ENCODE measurements at regions not wholly inside any gene's neighbourhood (a gene's known extent, or its start where the extent isn't known, plus 50 kb on each side); places are given as distances from the start of the nearest gene placed in this dataset.
"Not testable (repeated sequence)": the region's sequence is repeated elsewhere in the genome, so short reads cannot be mapped to it uniquely, and the experiment has no call there.

DNA sequence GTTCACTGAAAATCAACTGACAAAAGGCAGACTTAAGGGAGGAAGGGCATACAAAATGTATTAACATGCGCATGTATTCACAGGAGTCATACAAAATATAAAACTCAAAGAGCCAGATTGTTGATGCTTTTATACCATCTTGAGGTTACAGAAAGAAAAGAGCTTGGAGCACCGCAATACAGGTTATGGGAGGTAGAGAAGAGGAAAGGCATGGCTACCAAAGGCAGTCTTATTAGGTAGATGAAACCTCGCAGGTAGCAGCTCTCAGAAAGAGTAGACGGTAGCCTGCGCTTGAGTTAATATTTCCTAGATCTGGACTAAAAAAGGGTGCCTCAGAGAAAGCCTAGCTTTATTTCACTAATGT, 69.0 kb upstream of the DHRS4 start:
- no peak for DNase-seq (ENCODE audit: low read depth, low spot score)
- TF ChIP-seq, protein P1, sequence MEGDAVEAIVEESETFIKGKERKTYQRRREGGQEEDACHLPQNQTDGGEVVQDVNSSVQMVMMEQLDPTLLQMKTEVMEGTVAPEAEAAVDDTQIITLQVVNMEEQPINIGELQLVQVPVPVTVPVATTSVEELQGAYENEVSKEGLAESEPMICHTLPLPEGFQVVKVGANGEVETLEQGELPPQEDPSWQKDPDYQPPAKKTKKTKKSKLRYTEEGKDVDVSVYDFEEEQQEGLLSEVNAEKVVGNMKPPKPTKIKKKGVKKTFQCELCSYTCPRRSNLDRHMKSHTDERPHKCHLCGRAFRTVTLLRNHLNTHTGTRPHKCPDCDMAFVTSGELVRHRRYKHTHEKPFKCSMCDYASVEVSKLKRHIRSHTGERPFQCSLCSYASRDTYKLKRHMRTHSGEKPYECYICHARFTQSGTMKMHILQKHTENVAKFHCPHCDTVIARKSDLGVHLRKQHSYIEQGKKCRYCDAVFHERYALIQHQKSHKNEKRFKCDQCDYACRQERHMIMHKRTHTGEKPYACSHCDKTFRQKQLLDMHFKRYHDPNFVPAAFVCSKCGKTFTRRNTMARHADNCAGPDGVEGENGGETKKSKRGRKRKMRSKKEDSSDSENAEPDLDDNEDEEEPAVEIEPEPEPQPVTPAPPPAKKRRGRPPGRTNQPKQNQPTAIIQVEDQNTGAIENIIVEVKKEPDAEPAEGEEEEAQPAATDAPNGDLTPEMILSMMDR (IDR thresholded peaks at IDR 0.05; ENCODE audit: low read depth, low read length): no peak
- H3K4me3 ChIP-seq (ENCODE audit: low read depth, low read length): no peak overlapping the region
- in situ Hi-C loops (cut with HindIII; ENCODE audit: low sequenced_read_pairs): no loop called here

DNA sequence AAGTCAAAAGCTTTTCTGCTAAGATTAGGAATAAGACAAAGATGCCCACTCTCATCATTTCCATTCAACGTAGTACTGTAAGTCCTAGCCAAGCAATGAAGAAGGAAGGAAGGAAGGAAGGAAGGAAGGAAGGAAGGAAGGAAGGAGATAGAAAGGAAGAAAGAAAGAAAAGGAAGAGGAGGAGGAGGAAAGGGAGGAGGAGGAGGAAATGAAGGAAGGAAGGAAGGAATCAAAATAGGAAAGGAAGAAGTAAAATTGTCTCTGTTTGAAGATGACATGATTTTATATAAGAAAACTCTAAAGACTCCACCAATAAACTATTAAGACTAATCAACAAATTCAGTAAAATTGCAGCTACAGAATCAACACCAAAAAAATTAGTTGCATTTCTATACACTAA, 66.0 kb upstream of the DHRS4 start:
- DNase-seq (ENCODE audit: low read depth, low spot score): no peak
- TF ChIP-seq, protein P1 (IDR thresholded peaks at IDR 0.05; ENCODE audit: low read depth, low read length): no peak
- H3K4me3 ChIP-seq (ENCODE audit: low read depth, low read length): no peak overlapping the region
- in situ Hi-C loops (cut with HindIII; ENCODE audit: low sequenced_read_pairs): no loop called here

DNA sequence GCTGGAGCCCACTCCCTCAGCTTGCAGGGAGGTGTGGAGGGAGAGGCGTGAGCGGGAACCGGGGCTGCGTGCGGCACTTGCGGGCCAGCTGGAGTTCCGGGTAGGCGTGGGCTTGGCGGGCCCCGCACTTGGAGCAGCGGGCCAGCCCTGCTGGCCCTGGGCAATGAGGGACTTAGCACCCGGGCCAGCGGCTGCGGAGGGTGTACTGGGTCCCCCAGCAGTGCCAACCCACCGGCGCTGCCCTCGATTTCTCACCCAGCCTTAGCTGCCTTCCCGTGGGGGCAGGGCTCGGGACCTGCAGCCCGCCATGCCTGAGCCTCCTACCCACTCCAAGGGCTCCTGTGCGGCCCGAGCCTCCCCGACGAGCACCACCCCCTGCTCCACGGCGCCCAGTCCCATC, 61.9 kb upstream of the DHRS4 start:
- DNase-seq (ENCODE audit: low read depth, low spot score); H3K4me3 ChIP-seq (ENCODE audit: low read depth, low read length); in situ Hi-C loops (cut with HindIII; ENCODE audit: low sequenced_read_pairs): not testable (repeated sequence)

DNA sequence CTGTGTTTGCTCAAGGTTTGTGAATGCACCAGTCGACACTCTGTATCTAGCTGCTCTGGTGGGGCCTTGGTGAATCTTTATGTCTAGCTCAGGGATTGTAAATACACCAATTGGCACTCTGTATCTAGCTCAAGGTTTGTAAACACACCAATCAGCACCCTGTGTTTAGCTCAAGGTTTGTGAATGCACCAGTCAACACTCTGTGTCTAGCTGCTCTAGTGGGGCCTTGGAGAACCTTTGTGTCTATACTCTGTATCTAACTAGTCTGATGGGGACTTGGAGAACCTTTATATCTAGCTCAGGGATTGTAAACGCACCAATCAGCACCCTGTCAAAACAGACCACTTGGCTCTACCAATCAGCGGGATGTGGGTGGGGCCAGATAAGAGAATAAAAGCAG, 61.3 kb upstream of the DHRS4 start:
- DNase-seq (ENCODE audit: low read depth, low spot score); in situ Hi-C loops (cut with HindIII; ENCODE audit: low sequenced_read_pairs); H3K4me3 ChIP-seq (ENCODE audit: low read depth, low read length): not testable (repeated sequence)

DNA sequence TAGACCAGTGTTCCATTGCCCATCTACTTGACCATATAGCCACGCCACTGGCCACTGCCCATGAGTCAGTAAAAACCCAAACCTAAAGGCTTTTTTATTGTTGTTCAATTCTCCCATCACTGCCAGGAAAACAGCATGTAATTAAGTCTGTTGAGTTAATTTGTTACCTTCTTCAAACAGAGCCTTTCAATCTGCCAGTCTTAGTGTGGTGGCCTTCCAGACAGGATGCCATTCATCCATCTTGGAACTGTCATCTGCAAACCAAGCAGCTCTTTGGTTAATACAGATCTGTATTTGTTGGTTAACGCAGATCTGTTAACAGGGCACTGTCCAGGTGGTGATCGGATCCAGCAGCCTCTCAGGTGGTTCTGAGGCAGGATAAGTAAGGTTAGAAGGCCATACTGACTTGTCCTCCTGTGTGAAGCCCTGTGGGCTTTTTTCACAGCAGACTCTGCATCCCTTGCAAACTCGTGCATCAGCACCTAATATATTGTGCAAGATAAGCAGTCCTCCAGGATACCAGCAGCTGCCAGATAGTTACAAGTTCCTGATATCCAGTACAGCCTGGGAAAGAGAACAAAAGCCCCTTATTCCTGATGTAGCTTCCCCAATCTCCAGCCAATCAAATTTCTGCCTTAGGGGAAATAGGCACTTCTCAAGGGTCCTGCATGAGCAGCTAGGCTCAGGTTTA, 59.1 kb upstream of the DHRS4 start:
- no peak for DNase-seq (ENCODE audit: low read depth, low spot score)
- TF ChIP-seq, protein P1 (IDR thresholded peaks at IDR 0.05; ENCODE audit: low read depth, low read length): no peak
- no peak overlapping the region for H3K4me3 ChIP-seq (ENCODE audit: low read depth, low read length)
- in situ Hi-C loops (cut with HindIII; ENCODE audit: low sequenced_read_pairs): no loop called here

DNA sequence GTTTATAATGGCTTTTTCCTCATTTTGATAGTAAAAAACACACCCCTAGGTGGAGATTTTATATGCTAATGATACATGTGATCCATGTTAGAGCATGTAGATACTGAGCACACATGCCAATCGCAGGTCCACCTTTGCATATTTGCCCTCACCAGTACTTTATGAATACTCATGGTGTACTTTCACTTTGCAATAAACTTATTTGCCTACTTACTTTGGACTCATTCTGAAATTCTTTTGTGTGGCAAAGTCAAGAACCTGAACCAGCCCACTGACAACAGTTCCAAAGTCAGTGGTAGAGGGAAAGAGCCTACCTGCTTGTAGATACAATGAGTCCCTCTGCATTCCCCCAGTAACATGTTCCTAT, 58.5 kb upstream of the DHRS4 start:
- H3K4me3 ChIP-seq (ENCODE audit: low read depth, low read length): no peak overlapping the region
- TF ChIP-seq, protein P1 (IDR thresholded peaks at IDR 0.05; ENCODE audit: low read depth, low read length): no peak
- in situ Hi-C loops (cut with HindIII; ENCODE audit: low sequenced_read_pairs): no loop called here
- DNase-seq (ENCODE audit: low read depth, low spot score): no peak

DNA sequence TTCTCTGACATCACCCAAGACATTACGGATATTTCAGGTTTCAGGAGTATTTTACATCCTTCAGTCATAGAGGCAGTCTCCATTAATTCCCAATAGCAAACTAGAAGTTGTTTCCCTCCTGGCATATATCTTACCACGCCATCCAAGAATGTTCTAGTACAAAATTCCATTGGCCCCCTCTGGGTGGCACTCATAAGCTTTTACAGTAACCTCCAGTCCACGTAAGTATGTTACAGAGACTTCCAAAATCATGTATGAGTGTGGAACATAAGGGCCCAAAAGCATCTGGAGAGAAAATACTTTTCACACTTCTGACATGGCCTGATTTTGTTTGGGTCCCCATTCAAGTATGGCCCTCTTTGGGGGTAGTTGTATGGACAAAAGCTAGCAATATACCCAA, 58.1 kb upstream of the DHRS4 start:
- TF ChIP-seq, protein P1 (IDR thresholded peaks at IDR 0.05; ENCODE audit: low read depth, low read length): no peak
- H3K4me3 ChIP-seq (ENCODE audit: low read depth, low read length): no peak overlapping the region
- no peak for DNase-seq (ENCODE audit: low read depth, low spot score)
- in situ Hi-C loops (cut with HindIII; ENCODE audit: low sequenced_read_pairs): no loop called here

DNA sequence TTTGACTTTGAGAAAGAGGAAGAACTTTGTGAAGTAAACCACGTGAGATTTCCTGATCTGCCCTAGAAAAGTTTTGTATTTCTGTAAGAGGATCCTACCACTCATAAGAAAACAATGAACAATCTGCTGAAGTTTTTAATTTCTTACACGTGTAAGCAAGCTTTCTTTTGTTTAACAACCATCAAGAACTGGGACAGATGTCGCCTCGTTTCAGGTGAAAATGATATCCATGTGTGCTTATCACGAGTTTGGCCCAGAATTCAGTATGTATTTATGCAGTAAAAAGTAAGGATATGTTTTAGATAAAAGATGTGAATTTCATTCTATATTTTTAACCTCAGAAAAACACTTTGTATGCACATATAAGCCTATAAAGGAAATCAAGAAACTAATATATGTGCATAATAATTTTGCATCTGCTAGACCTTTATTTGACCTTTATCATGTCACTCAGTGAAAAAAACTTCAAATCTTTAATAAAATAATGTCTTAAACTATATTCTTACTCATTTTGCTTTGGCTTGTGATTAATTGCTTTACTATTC, 56.9 kb upstream of the DHRS4 start:
- no peak overlapping the region for H3K4me3 ChIP-seq (ENCODE audit: low read depth, low read length)
- in situ Hi-C loops (cut with HindIII; ENCODE audit: low sequenced_read_pairs): no loop called here
- no peak for DNase-seq (ENCODE audit: low read depth, low spot score)
- TF ChIP-seq, protein P1 (IDR thresholded peaks at IDR 0.05; ENCODE audit: low read depth, low read length): no peak

DNA sequence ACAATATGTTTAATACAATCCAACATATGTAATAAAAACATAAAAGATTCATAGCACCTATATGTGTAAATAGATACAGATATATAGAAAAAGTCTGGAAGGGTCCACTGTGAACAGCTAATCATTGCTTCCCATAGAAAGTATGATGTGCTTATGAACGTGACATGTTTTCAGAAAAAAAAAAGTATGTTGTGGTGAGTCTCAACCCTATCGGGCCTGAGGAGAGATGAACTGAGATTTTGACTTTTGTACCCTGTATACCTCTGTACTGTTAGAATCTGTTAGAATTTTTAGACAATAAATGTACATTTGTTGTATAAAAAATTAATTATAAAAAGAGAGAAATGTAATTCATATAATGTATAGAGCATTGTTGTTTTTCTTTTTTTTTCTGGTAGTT, 56.3 kb upstream of the DHRS4 start:
- H3K4me3 ChIP-seq (ENCODE audit: low read depth, low read length); in situ Hi-C loops (cut with HindIII; ENCODE audit: low sequenced_read_pairs); DNase-seq (ENCODE audit: low read depth, low spot score): not testable (repeated sequence)

DNA sequence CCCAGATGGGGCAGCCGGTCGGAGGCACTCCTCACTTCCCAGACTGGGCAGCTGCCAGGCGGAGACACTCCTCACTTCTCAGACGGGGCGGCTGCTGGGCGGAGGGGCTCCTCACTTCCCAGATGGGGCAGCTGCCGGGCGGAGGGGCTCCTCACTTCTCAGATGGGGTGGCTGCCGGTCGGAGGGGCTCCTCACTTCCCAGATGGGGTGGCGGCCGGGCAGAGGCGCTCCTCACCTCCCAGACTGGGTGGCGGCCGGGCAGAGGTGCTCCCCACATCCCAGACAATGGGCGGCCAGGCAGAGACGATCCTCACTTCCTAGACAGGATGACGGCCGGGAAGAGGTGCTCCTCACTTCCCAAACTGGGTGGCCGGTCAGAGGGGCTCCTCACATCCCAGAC, 55.2 kb upstream of the DHRS4 start:
- in situ Hi-C loops (cut with HindIII; ENCODE audit: low sequenced_read_pairs); DNase-seq (ENCODE audit: low read depth, low spot score); H3K4me3 ChIP-seq (ENCODE audit: low read depth, low read length): not testable (repeated sequence)

Data from astrocyte of the spinal cord (primary cell).